ENCODE measurements at regions not wholly inside any gene's neighbourhood (a gene's known extent, or its start where the extent isn't known, plus 50 kb on each side); places are given as distances from the start of the nearest gene placed in this dataset.

DNA sequence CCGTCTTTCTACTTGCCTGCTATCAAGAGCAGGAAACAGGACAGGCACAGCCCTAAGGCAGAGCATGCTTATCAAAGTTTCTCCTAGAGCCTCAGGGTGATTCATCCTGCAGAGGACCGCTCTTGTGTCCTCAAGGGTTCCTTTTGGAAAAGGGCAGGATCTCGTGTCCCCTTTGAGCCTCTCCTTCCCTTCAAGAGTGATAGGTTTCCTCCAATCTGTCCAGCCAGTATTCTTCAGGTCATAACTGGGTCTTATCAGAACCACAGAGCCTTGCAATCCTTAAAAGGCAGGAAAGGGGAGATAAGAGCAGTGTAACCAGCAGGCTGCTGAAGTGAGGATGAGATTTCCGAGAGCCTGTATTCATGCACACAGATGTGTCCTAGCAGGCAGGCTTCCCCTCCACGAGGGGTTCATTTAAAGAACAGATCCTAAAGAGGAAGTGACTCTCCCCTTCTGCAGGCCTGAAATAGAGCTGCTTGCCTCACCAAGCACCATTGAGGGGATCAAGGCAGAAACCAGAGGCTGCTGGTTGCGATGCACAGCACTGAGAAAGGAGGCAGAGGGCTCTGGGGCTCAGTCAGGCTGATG is 90.5 kb upstream of the SVIL start (continued):
- TF ChIP-seq, protein P1, sequence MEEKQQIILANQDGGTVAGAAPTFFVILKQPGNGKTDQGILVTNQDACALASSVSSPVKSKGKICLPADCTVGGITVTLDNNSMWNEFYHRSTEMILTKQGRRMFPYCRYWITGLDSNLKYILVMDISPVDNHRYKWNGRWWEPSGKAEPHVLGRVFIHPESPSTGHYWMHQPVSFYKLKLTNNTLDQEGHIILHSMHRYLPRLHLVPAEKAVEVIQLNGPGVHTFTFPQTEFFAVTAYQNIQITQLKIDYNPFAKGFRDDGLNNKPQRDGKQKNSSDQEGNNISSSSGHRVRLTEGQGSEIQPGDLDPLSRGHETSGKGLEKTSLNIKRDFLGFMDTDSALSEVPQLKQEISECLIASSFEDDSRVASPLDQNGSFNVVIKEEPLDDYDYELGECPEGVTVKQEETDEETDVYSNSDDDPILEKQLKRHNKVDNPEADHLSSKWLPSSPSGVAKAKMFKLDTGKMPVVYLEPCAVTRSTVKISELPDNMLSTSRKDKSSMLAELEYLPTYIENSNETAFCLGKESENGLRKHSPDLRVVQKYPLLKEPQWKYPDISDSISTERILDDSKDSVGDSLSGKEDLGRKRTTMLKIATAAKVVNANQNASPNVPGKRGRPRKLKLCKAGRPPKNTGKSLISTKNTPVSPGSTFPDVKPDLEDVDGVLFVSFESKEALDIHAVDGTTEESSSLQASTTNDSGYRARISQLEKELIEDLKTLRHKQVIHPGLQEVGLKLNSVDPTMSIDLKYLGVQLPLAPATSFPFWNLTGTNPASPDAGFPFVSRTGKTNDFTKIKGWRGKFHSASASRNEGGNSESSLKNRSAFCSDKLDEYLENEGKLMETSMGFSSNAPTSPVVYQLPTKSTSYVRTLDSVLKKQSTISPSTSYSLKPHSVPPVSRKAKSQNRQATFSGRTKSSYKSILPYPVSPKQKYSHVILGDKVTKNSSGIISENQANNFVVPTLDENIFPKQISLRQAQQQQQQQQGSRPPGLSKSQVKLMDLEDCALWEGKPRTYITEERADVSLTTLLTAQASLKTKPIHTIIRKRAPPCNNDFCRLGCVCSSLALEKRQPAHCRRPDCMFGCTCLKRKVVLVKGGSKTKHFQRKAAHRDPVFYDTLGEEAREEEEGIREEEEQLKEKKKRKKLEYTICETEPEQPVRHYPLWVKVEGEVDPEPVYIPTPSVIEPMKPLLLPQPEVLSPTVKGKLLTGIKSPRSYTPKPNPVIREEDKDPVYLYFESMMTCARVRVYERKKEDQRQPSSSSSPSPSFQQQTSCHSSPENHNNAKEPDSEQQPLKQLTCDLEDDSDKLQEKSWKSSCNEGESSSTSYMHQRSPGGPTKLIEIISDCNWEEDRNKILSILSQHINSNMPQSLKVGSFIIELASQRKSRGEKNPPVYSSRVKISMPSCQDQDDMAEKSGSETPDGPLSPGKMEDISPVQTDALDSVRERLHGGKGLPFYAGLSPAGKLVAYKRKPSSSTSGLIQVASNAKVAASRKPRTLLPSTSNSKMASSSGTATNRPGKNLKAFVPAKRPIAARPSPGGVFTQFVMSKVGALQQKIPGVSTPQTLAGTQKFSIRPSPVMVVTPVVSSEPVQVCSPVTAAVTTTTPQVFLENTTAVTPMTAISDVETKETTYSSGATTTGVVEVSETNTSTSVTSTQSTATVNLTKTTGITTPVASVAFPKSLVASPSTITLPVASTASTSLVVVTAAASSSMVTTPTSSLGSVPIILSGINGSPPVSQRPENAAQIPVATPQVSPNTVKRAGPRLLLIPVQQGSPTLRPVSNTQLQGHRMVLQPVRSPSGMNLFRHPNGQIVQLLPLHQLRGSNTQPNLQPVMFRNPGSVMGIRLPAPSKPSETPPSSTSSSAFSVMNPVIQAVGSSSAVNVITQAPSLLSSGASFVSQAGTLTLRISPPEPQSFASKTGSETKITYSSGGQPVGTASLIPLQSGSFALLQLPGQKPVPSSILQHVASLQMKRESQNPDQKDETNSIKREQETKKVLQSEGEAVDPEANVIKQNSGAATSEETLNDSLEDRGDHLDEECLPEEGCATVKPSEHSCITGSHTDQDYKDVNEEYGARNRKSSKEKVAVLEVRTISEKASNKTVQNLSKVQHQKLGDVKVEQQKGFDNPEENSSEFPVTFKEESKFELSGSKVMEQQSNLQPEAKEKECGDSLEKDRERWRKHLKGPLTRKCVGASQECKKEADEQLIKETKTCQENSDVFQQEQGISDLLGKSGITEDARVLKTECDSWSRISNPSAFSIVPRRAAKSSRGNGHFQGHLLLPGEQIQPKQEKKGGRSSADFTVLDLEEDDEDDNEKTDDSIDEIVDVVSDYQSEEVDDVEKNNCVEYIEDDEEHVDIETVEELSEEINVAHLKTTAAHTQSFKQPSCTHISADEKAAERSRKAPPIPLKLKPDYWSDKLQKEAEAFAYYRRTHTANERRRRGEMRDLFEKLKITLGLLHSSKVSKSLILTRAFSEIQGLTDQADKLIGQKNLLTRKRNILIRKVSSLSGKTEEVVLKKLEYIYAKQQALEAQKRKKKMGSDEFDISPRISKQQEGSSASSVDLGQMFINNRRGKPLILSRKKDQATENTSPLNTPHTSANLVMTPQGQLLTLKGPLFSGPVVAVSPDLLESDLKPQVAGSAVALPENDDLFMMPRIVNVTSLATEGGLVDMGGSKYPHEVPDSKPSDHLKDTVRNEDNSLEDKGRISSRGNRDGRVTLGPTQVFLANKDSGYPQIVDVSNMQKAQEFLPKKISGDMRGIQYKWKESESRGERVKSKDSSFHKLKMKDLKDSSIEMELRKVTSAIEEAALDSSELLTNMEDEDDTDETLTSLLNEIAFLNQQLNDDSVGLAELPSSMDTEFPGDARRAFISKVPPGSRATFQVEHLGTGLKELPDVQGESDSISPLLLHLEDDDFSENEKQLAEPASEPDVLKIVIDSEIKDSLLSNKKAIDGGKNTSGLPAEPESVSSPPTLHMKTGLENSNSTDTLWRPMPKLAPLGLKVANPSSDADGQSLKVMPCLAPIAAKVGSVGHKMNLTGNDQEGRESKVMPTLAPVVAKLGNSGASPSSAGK (IDR thresholded peaks at IDR 0.05): no peak
- TF ChIP-seq ZNF717 (CRISPR knock-in tag; IDR thresholded peaks at IDR 0.05) (no peak), ZNF165 (CRISPR knock-in tag; IDR thresholded peaks at IDR 0.05; ENCODE audit: borderline replicate concordance) (no peak), DACH1 (IDR thresholded peaks at IDR 0.05; ENCODE audit: partially characterized antibody) (no peak), MCM2 (IDR thresholded peaks at IDR 0.05; ENCODE audit: low read depth) (no peak), PHB2 (IDR thresholded peaks at IDR 0.05; ENCODE audit: low read depth) (no peak), CBFA2T2 (conservative IDR thresholded peaks at IDR 0.05) (peak; percentile 62), CBFA2T3 (IDR thresholded peaks at IDR 0.05) (peak; percentile 70), KDM2B (CRISPR knock-in tag; IDR thresholded peaks at IDR 0.05) (no peak), CHD2 (IDR thresholded peaks at IDR 0.05; ENCODE audit: low read depth, low read length) (no peak), MIER1 (IDR thresholded peaks at IDR 0.05; ENCODE audit: low read depth) (no peak), TOE1 (IDR thresholded peaks at IDR 0.05; ENCODE audit: borderline replicate concordance) (no peak), TOE1 (CRISPR knock-in tag; IDR thresholded peaks at IDR 0.05; ENCODE audit: borderline replicate concordance, low read depth) (no peak), HLTF (IDR thresholded peaks at IDR 0.05) (no peak), LARP7 (IDR thresholded peaks at IDR 0.05) (no peak), TAL1 (IDR thresholded peaks at IDR 0.05) (peak; percentile 33; the same call in 1 of the 2 replicates), TCF3 (CRISPR knock-in tag; IDR thresholded peaks at IDR 0.05) (peak; percentile 18; the same call in 1 of the 2 replicates), CAMTA2 (CRISPR knock-in tag; conservative IDR thresholded peaks at IDR 0.05) (no peak), BACH1 (tag; IDR thresholded peaks at IDR 0.05) (no peak), TRIM28 (IDR thresholded peaks at IDR 0.05) (no peak)

Measured in K562 (cell line).